SH-SY5Y (cell line): ENCODE measurements at regions not wholly inside any gene's neighbourhood (a gene's known extent, or its start where the extent isn't known, plus 50 kb on each side); places are given as distances from the start of the nearest gene placed in this dataset.

Experiments
- GATA2 ChIP-seq: IDR thresholded peaks from 2 replicates; pipeline ENCODE4 v1.6.1; 2011; ENCODE audit warnings: mild to moderate bottlenecking, low read depth, low read length
- GATA3 ChIP-seq: IDR thresholded peaks from 2 replicates; pipeline ENCODE4 v1.6.1; 2011; ENCODE audit warnings: low read depth, mild to moderate bottlenecking, low read length, moderate library complexity

DNA sequence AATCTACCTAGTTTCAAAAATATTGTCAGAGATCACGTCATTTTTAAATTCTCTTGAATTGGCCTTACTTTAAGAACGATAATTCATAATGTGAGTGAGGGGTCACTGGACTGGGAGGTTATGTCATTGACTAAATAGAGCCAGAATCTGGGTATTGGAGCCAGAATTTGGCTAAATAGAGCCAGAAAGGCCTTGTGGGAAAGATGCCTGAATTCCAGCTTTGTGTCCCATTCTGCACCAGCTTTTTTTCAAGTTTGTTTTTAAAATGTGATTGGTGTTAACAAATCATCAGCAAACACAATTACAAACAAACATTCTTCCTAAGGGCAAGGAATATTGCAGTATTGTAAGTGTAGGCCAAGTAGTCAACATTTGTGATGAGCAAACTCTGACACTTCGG lies 233.2 kb upstream of the PRKCQ start:
- TF ChIP-seq GATA3, result no peak
- TF ChIP-seq GATA2, result no peak
